K562 (cell line): ENCODE measurements at regions not wholly inside any gene's neighbourhood (a gene's known extent, or its start where the extent isn't known, plus 50 kb on each side); places are given as distances from the start of the nearest gene placed in this dataset.

Experiments
- ARID2 ChIP-seq: fragments of 450-650 bp; IDR thresholded peaks from 2 replicates; pipeline ENCODE4 v1.6.1; 2017; ENCODE audit warnings: antibody characterized with exemption, mild to moderate bottlenecking
- ATF1 ChIP-seq, 2 experiments: fragments of 450-650 bp in 1 of 2; IDR thresholded peaks; 2 replicates each; pipeline ENCODE4 v1.6.1; 2016; ENCODE audit warnings: missing compliant biosample characterization in 1 of 2, missing genetic modification characterization in 1 of 2
- BMI1 ChIP-seq: fragments of 150-350 bp; IDR thresholded peaks from 2 replicates; pipeline ENCODE4 v1.6.1; 2014; ENCODE audit warnings: low read length
- CBX2 ChIP-seq: fragments of 200-600 bp; sonication (generic); IDR thresholded peaks from one replicate; pipeline ENCODE4 v1.6.1; 2012; ENCODE audit warnings: mild to moderate bottlenecking, low read length, inconsistent platforms; ENCODE audit not compliant: insufficient read depth, poor library complexity, severe bottlenecking
- CBX5 ChIP-seq: IDR thresholded peaks from 2 replicates; pipeline ENCODE4 v1.6.1; 2014; ENCODE audit warnings: low read depth, borderline replicate concordance
- GABPB1 ChIP-seq: sonication (generic); formaldehyde crosslinking; IDR thresholded peaks from 2 replicates; pipeline ENCODE4 v1.8.0; 2022; ENCODE audit warnings: mild to moderate bottlenecking, missing genetic modification reagents
- HOXB6 ChIP-seq: fragments of 250-450 bp; sonication (Bioruptor Pico); IDR thresholded peaks from 2 replicates; pipeline ENCODE4 v1.5.1; 2022; ENCODE audit warnings: mild to moderate bottlenecking, borderline replicate concordance
- KAT2B ChIP-seq: IDR thresholded peaks from one replicate; pipeline ENCODE4 v1.6.1; 2012; ENCODE audit warnings: low read depth, mild to moderate bottlenecking, control low read depth, inconsistent platforms, low read length, moderate library complexity
- KHSRP ChIP-seq: fragments of 450-650 bp; IDR thresholded peaks from 2 replicates; pipeline ENCODE4 v1.6.1; 2017
- MLX ChIP-seq, 2 experiments: fragments of 450-650 bp in 1 of 2; sonication (generic) in 1 of 2; formaldehyde crosslinking; conservative IDR thresholded peaks; 2 replicates each; pipeline versions ENCODE4 v1.4.0 to v1.8.1; 2020 to 2022; ENCODE audit warnings: mild to moderate bottlenecking in 1 of 2, missing genetic modification reagents in 1 of 2
- NONO ChIP-seq, 2 experiments: fragments of 200-400 bp in 1 of 2; fragments of 450-650 bp in 1 of 2; formaldehyde crosslinking in 1 of 2; IDR thresholded peaks; 2 replicates each; pipeline ENCODE4 v1.6.1; 2017; ENCODE audit warnings: low read depth in 2 of 2, mild to moderate bottlenecking in 2 of 2, moderate library complexity in 2 of 2, low read length in 1 of 2
- POLR2A ChIP-seq: fragments of 450-650 bp; conservative IDR thresholded peaks from 2 replicates; pipeline ENCODE4 v1.6.1; 2016
- POU5F1 ChIP-seq: fragments of 150-350 bp; IDR thresholded peaks from 2 replicates; pipeline ENCODE4 v1.6.1; 2014; ENCODE audit warnings: borderline replicate concordance, low read length, low read depth, mild to moderate bottlenecking; ENCODE audit not compliant: partially characterized antibody
- SIN3B ChIP-seq: fragments of 450-650 bp; IDR thresholded peaks from 2 replicates; pipeline ENCODE4 v1.6.1; 2017; ENCODE audit warnings: low read depth, mild to moderate bottlenecking, moderate library complexity
- SIX5 ChIP-seq, 2 experiments: IDR thresholded peaks; 2 replicates each; pipeline ENCODE4 v1.6.1; 2011; ENCODE audit warnings: low read length in 2 of 2, borderline replicate concordance in 1 of 2, low read depth in 1 of 2, mild to moderate bottlenecking in 1 of 2, moderate library complexity in 1 of 2; ENCODE audit not compliant: insufficient read depth in 1 of 2
- STAT6 ChIP-seq: sonication (generic); formaldehyde crosslinking; IDR thresholded peaks from 2 replicates; pipeline ENCODE4 v1.8.1; 2023; ENCODE audit warnings: mild to moderate bottlenecking, missing genetic modification reagents
- TFAP4 ChIP-seq: sonication (generic); formaldehyde crosslinking; IDR thresholded peaks from 2 replicates; pipeline ENCODE4 v1.8.0; 2022; ENCODE audit warnings: missing genetic modification reagents, mild to moderate bottlenecking, moderate library complexity, borderline replicate concordance
- UBTF ChIP-seq, 2 experiments: IDR thresholded peaks; 2 replicates each; pipeline ENCODE4 v1.6.1; 2012; ENCODE audit warnings: improper control_type of control experiment in 2 of 2, low read depth in 2 of 2, low read length in 2 of 2, borderline replicate concordance in 1 of 2
- ZBTB12 ChIP-seq: fragments of 250-450 bp; sonication (Bioruptor Pico); IDR thresholded peaks from 2 replicates; pipeline ENCODE4 v1.4.0; 2020
- ZNF165 ChIP-seq: fragments of 250-450 bp; sonication (Bioruptor Pico); IDR thresholded peaks from 2 replicates; pipeline ENCODE4 v1.4.0; 2020; ENCODE audit warnings: borderline replicate concordance
- ZNF583 ChIP-seq: fragments of 250-450 bp; sonication (Bioruptor Pico); IDR thresholded peaks from 2 replicates; pipeline ENCODE4 v1.4.0; 2020

- no peak for TF ChIP-seq MLX (CRISPR knock-in tag; conservative IDR thresholded peaks at IDR 0.05)
- no peak; the same call in 1 of the 2 replicates for TF ChIP-seq ZNF583 (CRISPR knock-in tag)
- no peak for TF ChIP-seq CBX2
- peak; percentile 70 for TF ChIP-seq TFAP4 (CRISPR knock-in tag)
- peak; percentile 57; the same call in 1 of the 2 replicates for TF ChIP-seq ZBTB12
- no peak for TF ChIP-seq STAT6
- TF ChIP-seq POU5F1 = no peak
- no peak for TF ChIP-seq NONO (IDR thresholded peaks at IDR 0.05; ENCODE audit: low read depth in 2 of 2, low read length in 1 of 2)
- TF ChIP-seq KHSRP = no peak
- no peak for TF ChIP-seq ZNF165 (CRISPR knock-in tag)
- TF ChIP-seq HOXB6 (CRISPR knock-in tag) = no peak
- no peak for TF ChIP-seq ATF1 (CRISPR knock-in tag; IDR thresholded peaks at IDR 0.05)
- peak; percentile 93 for TF ChIP-seq ATF1 (tag; IDR thresholded peaks at IDR 0.05)
- TF ChIP-seq CBX5 = no peak
- TF ChIP-seq BMI1 = no peak
- TF ChIP-seq SIN3B = no peak
- TF ChIP-seq ARID2 = no peak
- TF ChIP-seq KAT2B = no peak
- peak; percentile 67 for TF ChIP-seq GABPB1 (CRISPR knock-in tag)
- TF ChIP-seq SIX5 (IDR thresholded peaks at IDR 0.05; ENCODE audit: borderline replicate concordance in 1 of 2, insufficient read depth in 1 of 2, low read depth in 1 of 2, low read length in 2 of 2) = no peak
- TF ChIP-seq UBTF (IDR thresholded peaks at IDR 0.05; ENCODE audit: borderline replicate concordance in 1 of 2, low read depth in 2 of 2, low read length in 2 of 2) = no peak
- TF ChIP-seq POLR2A = no peak
Observed at GRCh38 chr1:112818990-112819689, 104.0 kb upstream of the PPM1J start (continued).
